ENCODE measurements at regions not wholly inside any gene's neighbourhood (a gene's known extent, or its start where the extent isn't known, plus 50 kb on each side); places are given as distances from the start of the nearest gene placed in this dataset.

DNA sequence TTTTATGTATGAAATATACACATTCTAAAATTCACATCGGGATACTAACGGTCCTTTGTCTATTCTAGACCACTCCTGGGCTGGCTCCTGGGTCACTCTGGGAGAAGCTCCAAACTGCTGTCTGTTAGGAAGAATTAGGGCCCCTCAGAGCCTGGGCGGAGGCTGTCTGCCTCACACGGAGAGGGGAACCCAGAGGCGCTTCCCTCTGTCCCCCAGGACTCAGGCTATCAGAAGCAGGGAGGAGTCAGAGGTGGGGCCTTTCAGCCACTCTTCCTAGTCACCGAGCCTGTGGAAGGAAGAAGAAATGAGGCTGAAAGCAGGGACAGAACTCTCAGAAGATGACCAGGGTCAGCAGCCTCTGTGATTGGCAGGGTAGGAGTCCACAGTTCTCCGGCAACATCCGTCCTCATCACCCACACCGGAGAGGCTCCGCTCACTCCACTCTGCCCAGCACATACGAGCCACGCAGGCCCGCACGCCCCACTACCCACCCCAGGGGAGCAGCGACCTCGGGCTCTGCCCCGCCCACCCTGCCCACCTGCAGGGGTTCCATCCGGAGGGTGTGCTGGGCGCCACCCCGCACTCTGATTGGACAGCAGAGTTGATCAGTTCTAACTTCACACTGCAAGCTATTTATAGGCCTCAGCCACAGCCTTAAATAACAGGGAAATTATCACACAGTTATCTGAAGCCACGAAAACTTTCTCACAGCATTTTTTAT, 182.1 kb upstream of the AFDN start:
- TF ChIP-seq POLR2A (IDR thresholded peaks at IDR 0.05; ENCODE audit: low read depth, low read length) (no peak), POLR2AphosphoS5 (IDR thresholded peaks at IDR 0.05; ENCODE audit: low read depth, low read length) (no peak)
